ENCODE measurements at regions not wholly inside any gene's neighbourhood (a gene's known extent, or its start where the extent isn't known, plus 50 kb on each side); places are given as distances from the start of the nearest gene placed in this dataset.

DNA sequence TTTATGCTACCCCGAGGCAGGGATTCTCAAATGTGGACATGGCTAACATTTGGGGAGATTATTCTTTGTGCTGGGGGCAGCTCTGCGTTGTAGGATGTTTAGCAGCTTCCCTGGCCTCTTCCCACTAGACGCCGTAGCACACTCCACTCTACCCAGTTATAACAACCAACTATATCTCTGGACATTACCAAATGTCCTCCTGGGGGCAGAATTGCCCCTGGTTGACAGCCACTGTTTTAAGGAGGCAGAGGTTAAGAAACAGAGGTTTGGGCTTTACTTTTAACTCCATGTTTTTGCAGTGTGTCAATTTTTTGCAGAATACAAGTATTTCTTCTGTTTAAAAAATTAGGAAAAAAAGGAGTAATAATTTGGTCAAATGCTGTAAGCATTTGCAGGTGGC, 56.2 kb upstream of the BMP6 start:
- Histone ChIP-seq H3K36me3 (ENCODE audit: control insufficient read depth, insufficient read depth, low read length) (no peaks in the 10 kb centered on the region), H3K27ac (ENCODE audit: low read length) (no peak overlapping the region), H3K9me3 (ENCODE audit: control insufficient read depth, insufficient read depth, low read depth, low read length) (no peaks in the 10 kb centered on the region), H3K4me3 (ENCODE audit: low read depth in 2 of 2, low read length in 2 of 2) (no peak overlapping the region), H3K27me3 (ENCODE audit: control insufficient read depth, insufficient read depth, low read length) (no peaks in the 10 kb centered on the region), H3K4me1 (ENCODE audit: control insufficient read depth, insufficient read depth, low read length) (no peaks in the 10 kb centered on the region)
- no peak for TF ChIP-seq TCF7L2 (IDR thresholded peaks at IDR 0.05; ENCODE audit: low read depth, low read length)
- TF ChIP-seq, protein P1, sequence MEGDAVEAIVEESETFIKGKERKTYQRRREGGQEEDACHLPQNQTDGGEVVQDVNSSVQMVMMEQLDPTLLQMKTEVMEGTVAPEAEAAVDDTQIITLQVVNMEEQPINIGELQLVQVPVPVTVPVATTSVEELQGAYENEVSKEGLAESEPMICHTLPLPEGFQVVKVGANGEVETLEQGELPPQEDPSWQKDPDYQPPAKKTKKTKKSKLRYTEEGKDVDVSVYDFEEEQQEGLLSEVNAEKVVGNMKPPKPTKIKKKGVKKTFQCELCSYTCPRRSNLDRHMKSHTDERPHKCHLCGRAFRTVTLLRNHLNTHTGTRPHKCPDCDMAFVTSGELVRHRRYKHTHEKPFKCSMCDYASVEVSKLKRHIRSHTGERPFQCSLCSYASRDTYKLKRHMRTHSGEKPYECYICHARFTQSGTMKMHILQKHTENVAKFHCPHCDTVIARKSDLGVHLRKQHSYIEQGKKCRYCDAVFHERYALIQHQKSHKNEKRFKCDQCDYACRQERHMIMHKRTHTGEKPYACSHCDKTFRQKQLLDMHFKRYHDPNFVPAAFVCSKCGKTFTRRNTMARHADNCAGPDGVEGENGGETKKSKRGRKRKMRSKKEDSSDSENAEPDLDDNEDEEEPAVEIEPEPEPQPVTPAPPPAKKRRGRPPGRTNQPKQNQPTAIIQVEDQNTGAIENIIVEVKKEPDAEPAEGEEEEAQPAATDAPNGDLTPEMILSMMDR (IDR thresholded peaks at IDR 0.05): peak; percentile 15; the same call in 1 of the 2 replicates
- in situ Hi-C loops (cut with HindIII; ENCODE audit: low pct_unique_long_range_greater_than_20kb, low sequenced_read_pairs) (no loop called here), intact Hi-C loops (cut with micrococcal nuclease; ENCODE audit: unreplicated experiment) (no loop called here)
- no peak for ATAC-seq
- no peak for DNase-seq (ENCODE audit: low read depth, low spot score)
- ChIA-PET POLR2A (no interaction called here), CTCF (interaction anchor here (0.5 kb wide), 1 partner anchor 329 kb away, joined by 3 read pairs; no protein-coding TSS in a partner anchor)
- no TSS peak for BruUV-seq (replicated peaks)

DNA sequence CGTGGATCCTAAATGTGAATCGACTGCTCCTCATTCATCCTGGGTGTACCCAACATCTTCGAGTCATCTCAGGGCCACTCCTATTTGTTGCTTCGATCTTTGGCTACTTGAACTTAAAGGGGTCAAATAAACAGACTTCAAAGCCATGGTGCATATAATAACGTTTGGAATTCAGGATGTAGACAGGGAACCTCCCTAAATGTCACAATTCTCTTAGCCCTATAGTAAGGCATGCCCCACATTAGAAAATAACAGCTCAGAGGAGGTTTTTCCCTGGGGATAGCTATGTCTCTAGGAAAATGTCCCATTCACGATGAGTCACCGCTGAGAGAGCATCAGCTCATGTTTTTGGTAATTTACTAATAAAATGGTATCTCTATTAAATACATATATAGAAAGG, 54.8 kb upstream of the BMP6 start:
- no peak overlapping the region for H3K27ac ChIP-seq (ENCODE audit: low read length)
- CTCF ChIA-PET: no interaction called here
- in situ Hi-C loops (cut with HindIII; ENCODE audit: low pct_unique_long_range_greater_than_20kb, low sequenced_read_pairs): no loop called here
- H3K36me3 ChIP-seq (ENCODE audit: control insufficient read depth, insufficient read depth, low read length): no peaks in the 10 kb centered on the region
- H3K27me3 ChIP-seq (ENCODE audit: control insufficient read depth, insufficient read depth, low read length): no peaks in the 10 kb centered on the region
- no peaks in the 10 kb centered on the region for H3K4me1 ChIP-seq (ENCODE audit: control insufficient read depth, insufficient read depth, low read length)
- no TSS peak for BruUV-seq (replicated peaks)
- POLR2A ChIA-PET: no interaction called here
- H3K4me3 ChIP-seq (ENCODE audit: low read depth in 2 of 2, low read length in 2 of 2): no peak overlapping the region
- TF ChIP-seq, protein P1 (IDR thresholded peaks at IDR 0.05): no peak
- no peak for TF ChIP-seq TCF7L2 (IDR thresholded peaks at IDR 0.05; ENCODE audit: low read depth, low read length)
- TF ChIP-seq SIN3A (IDR thresholded peaks at IDR 0.05; ENCODE audit: borderline replicate concordance, insufficient read depth, low read depth, low read length): no peak
- no peak for TF ChIP-seq POLR2AphosphoS5 (IDR thresholded peaks at IDR 0.05; ENCODE audit: low read depth, low read length)
- TF ChIP-seq, protein P2, sequence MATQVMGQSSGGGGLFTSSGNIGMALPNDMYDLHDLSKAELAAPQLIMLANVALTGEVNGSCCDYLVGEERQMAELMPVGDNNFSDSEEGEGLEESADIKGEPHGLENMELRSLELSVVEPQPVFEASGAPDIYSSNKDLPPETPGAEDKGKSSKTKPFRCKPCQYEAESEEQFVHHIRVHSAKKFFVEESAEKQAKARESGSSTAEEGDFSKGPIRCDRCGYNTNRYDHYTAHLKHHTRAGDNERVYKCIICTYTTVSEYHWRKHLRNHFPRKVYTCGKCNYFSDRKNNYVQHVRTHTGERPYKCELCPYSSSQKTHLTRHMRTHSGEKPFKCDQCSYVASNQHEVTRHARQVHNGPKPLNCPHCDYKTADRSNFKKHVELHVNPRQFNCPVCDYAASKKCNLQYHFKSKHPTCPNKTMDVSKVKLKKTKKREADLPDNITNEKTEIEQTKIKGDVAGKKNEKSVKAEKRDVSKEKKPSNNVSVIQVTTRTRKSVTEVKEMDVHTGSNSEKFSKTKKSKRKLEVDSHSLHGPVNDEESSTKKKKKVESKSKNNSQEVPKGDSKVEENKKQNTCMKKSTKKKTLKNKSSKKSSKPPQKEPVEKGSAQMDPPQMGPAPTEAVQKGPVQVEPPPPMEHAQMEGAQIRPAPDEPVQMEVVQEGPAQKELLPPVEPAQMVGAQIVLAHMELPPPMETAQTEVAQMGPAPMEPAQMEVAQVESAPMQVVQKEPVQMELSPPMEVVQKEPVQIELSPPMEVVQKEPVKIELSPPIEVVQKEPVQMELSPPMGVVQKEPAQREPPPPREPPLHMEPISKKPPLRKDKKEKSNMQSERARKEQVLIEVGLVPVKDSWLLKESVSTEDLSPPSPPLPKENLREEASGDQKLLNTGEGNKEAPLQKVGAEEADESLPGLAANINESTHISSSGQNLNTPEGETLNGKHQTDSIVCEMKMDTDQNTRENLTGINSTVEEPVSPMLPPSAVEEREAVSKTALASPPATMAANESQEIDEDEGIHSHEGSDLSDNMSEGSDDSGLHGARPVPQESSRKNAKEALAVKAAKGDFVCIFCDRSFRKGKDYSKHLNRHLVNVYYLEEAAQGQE (IDR thresholded peaks at IDR 0.05; ENCODE audit: insufficient read depth in 1 of 2, low read depth in 2 of 2, low read length in 1 of 2): no peak
- intact Hi-C loops (cut with micrococcal nuclease; ENCODE audit: unreplicated experiment): no loop called here
- DNase-seq (ENCODE audit: low read depth, low spot score) (no peak), ATAC-seq (no peak)
- no peaks in the 10 kb centered on the region for H3K9me3 ChIP-seq (ENCODE audit: control insufficient read depth, insufficient read depth, low read depth, low read length)
